IMR-90 (cell line): ENCODE measurements at regions not wholly inside any gene's neighbourhood (a gene's known extent, or its start where the extent isn't known, plus 50 kb on each side); places are given as distances from the start of the nearest gene placed in this dataset.

Experiments
- ATAC-seq: fragments of 200-7000 bp; cut with Tn5 transposase; 2 replicates; pipeline ENCODE4 v1.9.1; 2020; ENCODE audit warnings: low read depth, mild to moderate bottlenecking, moderate library complexity
- BruUV-seq: library from RNA; stranded (reverse); fragments of 400-500 nt; replicated peaks from 2 replicates; lab custom pipeline; 2021; lab: Mats Ljungman, UMichigan
- CTCF ChIA-PET: fragments of 300-600 bp; formaldehyde crosslinking; extraction: SDS; loops from one replicate; lab custom pipeline; 2021; ENCODE audit warnings: antibody characterized with exemption; lab: Yijun Ruan, JAX
- POLR2A ChIA-PET: fragments of 300-600 bp; sonication (Branson Sonifier 250); formaldehyde crosslinking; loops from one replicate; lab custom pipeline; 2022; ENCODE audit warnings: antibody characterized with exemption; ENCODE audit not compliant: unreplicated experiment; lab: Charles Lee
- DNase-seq: peaks from one replicate; pipeline ENCODE4 v3.0.0; 2013
- H2AFZ ChIP-seq: replicated peaks from 2 replicates; pipeline ENCODE3; 2013; ENCODE audit warnings: low read length, mild to moderate bottlenecking; ENCODE audit not compliant: poor library complexity
- H2AK5ac ChIP-seq: 2 replicates; pipeline ENCODE4 v1.6.1; 2013; ENCODE audit warnings: low read depth, low read length, inconsistent platforms
- H2AK9ac ChIP-seq: replicated peaks from 2 replicates; pipeline ENCODE3; 2013; ENCODE audit warnings: mild to moderate bottlenecking, low read depth, low read length, moderate library complexity; ENCODE audit not compliant: poor library complexity
- H2BK120ac ChIP-seq: 2 replicates; pipeline ENCODE4 v1.6.1; 2013; ENCODE audit warnings: low read depth, low read length, inconsistent platforms
- H2BK15ac ChIP-seq: 3 replicates; pipeline ENCODE4 v1.6.1; 2013; ENCODE audit warnings: low read depth, low read length, inconsistent platforms
- H2BK20ac ChIP-seq: 2 replicates; pipeline ENCODE4 v1.6.1; 2013; ENCODE audit warnings: low read depth, mild to moderate bottlenecking, inconsistent platforms, low read length, moderate library complexity
- H2BK5ac ChIP-seq: 2 replicates; pipeline ENCODE4 v1.6.1; 2013; ENCODE audit warnings: mild to moderate bottlenecking, low read depth, low read length, inconsistent platforms; ENCODE audit not compliant: poor library complexity, severe bottlenecking
- H3K14ac ChIP-seq: replicated peaks from 2 replicates; pipeline ENCODE4 v1.6.1; 2013; ENCODE audit warnings: low read depth, low read length, inconsistent platforms
- H3K18ac ChIP-seq: 2 replicates; pipeline ENCODE4 v1.6.1; 2013; ENCODE audit warnings: low read depth, low read length, control low read depth
- H3K23ac ChIP-seq: 2 replicates; pipeline ENCODE4 v1.6.1; 2013; ENCODE audit warnings: low read depth, low read length, inconsistent platforms
- H3K27ac ChIP-seq: 2 replicates; pipeline ENCODE4 v1.5.1; 2013; ENCODE audit warnings: mild to moderate bottlenecking, control low read depth, low read length; ENCODE audit not compliant: insufficient read depth
- H3K27me3 ChIP-seq: 2 replicates; pipeline ENCODE4 v1.6.1; 2013; ENCODE audit warnings: low read length; ENCODE audit not compliant: control insufficient read depth, insufficient read depth
- H3K36me3 ChIP-seq: 2 replicates; pipeline ENCODE4 v1.6.1; 2013; ENCODE audit warnings: low read length, mixed read lengths; ENCODE audit not compliant: control insufficient read depth, insufficient read depth
- H3K4ac ChIP-seq: 2 replicates; pipeline ENCODE4 v1.6.1; 2013; ENCODE audit warnings: low read depth, low read length, inconsistent platforms
- H3K4me1 ChIP-seq: 2 replicates; pipeline ENCODE4 v1.6.1; 2013; ENCODE audit warnings: low read length, mixed read lengths; ENCODE audit not compliant: control insufficient read depth, insufficient read depth
- H3K4me2 ChIP-seq: 2 replicates; pipeline ENCODE4 v1.6.1; 2013; ENCODE audit warnings: low read depth, mild to moderate bottlenecking, control low read depth, low read length, moderate library complexity
- H3K4me3 ChIP-seq: 2 replicates; pipeline ENCODE4 v1.5.1; 2013; ENCODE audit warnings: low read depth, mild to moderate bottlenecking, control low read depth, low read length, moderate library complexity; ENCODE audit not compliant: insufficient read depth
- H3K56ac ChIP-seq: 2 replicates; pipeline ENCODE4 v1.6.1; 2013; ENCODE audit warnings: low read length, inconsistent platforms; ENCODE audit not compliant: insufficient read depth; ENCODE audit errors: extremely low read depth
- H3K79me1 ChIP-seq, 2 experiments: 2 replicates each; pipeline ENCODE4 v1.6.1; 2013; ENCODE audit warnings: low read length in 2 of 2, inconsistent platforms in 1 of 2, low read depth in 1 of 2
- H3K9ac ChIP-seq: 2 replicates; pipeline ENCODE4 v1.6.1; 2013; ENCODE audit warnings: low read depth, low read length, control low read depth
- H3K9me1 ChIP-seq: 2 replicates; pipeline ENCODE4 v1.6.1; 2013; ENCODE audit warnings: low read length, inconsistent platforms; ENCODE audit not compliant: insufficient read depth
- H3K9me3 ChIP-seq: 2 replicates; pipeline ENCODE4 v1.6.1; 2013; ENCODE audit warnings: low read length; ENCODE audit not compliant: control insufficient read depth, insufficient read depth
- H4K20me1 ChIP-seq: 2 replicates; pipeline ENCODE4 v1.6.1; 2013; ENCODE audit warnings: low read length, inconsistent platforms; ENCODE audit not compliant: insufficient read depth
- H4K5ac ChIP-seq: 2 replicates; pipeline ENCODE4 v1.6.1; 2013; ENCODE audit warnings: mild to moderate bottlenecking, low read depth, low read length, control low read depth
- H4K8ac ChIP-seq, 2 experiments: 2 replicates each; pipeline ENCODE4 v1.6.1; 2013; ENCODE audit warnings: low read depth in 2 of 2, low read length in 2 of 2, control low read depth in 1 of 2, inconsistent platforms in 1 of 2
- H4K91ac ChIP-seq: 2 replicates; pipeline ENCODE4 v1.6.1; 2013; ENCODE audit warnings: low read depth, low read length, inconsistent platforms; ENCODE audit not compliant: insufficient read depth
- BHLHE40 ChIP-seq: fragments of 150-350 bp; IDR thresholded peaks from 2 replicates; pipeline ENCODE4 v1.6.1; 2016; ENCODE audit warnings: mild to moderate bottlenecking, low read depth, low read length
- CTCF ChIP-seq: conservative IDR thresholded peaks from 2 replicates; pipeline ENCODE4 v1.5.1; 2012; ENCODE audit warnings: mild to moderate bottlenecking, low read depth, low read length, improper control_type of control experiment
- ELK1 ChIP-seq: fragments of 150-350 bp; IDR thresholded peaks from 2 replicates; pipeline ENCODE4 v1.6.1; 2016; ENCODE audit warnings: low read depth, mild to moderate bottlenecking, low read length, moderate library complexity, borderline replicate concordance
- FOS ChIP-seq: fragments of 150-350 bp; IDR thresholded peaks from 2 replicates; pipeline ENCODE4 v1.6.1; 2016; ENCODE audit warnings: low read depth, low read length
- MAZ ChIP-seq: IDR thresholded peaks from 2 replicates; pipeline ENCODE4 v1.6.1; 2012; ENCODE audit warnings: low read depth, mild to moderate bottlenecking, low read length, improper control_type of control experiment, moderate library complexity, borderline replicate concordance
- MXI1 ChIP-seq: IDR thresholded peaks from 2 replicates; pipeline ENCODE4 v1.6.1; 2012; ENCODE audit warnings: low read depth, mild to moderate bottlenecking, low read length, moderate library complexity, borderline replicate concordance
- POLR2A ChIP-seq: IDR thresholded peaks from 2 replicates; pipeline ENCODE4 v1.6.1; 2012; ENCODE audit warnings: mild to moderate bottlenecking, low read depth, low read length
- RAD21 ChIP-seq: IDR thresholded peaks from 2 replicates; pipeline ENCODE4 v1.6.1; 2012; ENCODE audit warnings: low read length, improper control_type of control experiment
- RFX5 ChIP-seq: IDR thresholded peaks from 2 replicates; pipeline ENCODE4 v1.8.0; 2012; ENCODE audit warnings: low read depth, mild to moderate bottlenecking, low read length, moderate library complexity
- dilution Hi-C: fragments of 300-500 bp; cut with HindIII; formaldehyde crosslinking; loops from one replicate; pipeline ENCODE4 v1.14.3; 2018; ENCODE audit warnings: low sequenced_read_pairs; ENCODE audit not compliant: unreplicated experiment
- in situ Hi-C: fragments of 300-500 bp; cut with MboI; formaldehyde crosslinking; loops from 3 replicates; pipeline ENCODE4 v1.14.3; 2019; ENCODE audit warnings: low sequenced_read_pairs, inconsistent platforms, mixed read lengths
- intact Hi-C: fragments of 100-400 bp; cut with micrococcal nuclease; formaldehyde crosslinking; loops from 2 replicates; pipeline ENCODE4 v1.10.0; 2022

- no peak for DNase-seq
- no TSS peak for BruUV-seq
- TF ChIP-seq ELK1: no peak
- no peak for TF ChIP-seq RFX5
- no peak for TF ChIP-seq MAZ
- TF ChIP-seq FOS: no peak
- no peak for TF ChIP-seq BHLHE40
- TF ChIP-seq CTCF: no peak
- no peak for TF ChIP-seq POLR2A
- TF ChIP-seq RAD21: no peak
- TF ChIP-seq MXI1: no peak
- Histone ChIP-seq H3K23ac (no peak overlapping the region), H2AFZ (no peak overlapping the region), H4K20me1 (no peaks in the 10 kb centered on the region), H3K27ac (no peak overlapping the region), H2BK5ac (no peak overlapping the region), H2BK120ac (no peak overlapping the region), H3K27me3 (no peaks in the 10 kb centered on the region), H3K4ac (no peak overlapping the region), H4K91ac (no peak overlapping the region), H3K4me2 (no peak overlapping the region), H3K18ac (no peak overlapping the region), H2BK20ac (no peak overlapping the region), H3K14ac (no peak overlapping the region), H2BK15ac (no peak overlapping the region), H2AK9ac (no peak overlapping the region), H4K5ac (no peak overlapping the region), H3K56ac (no peak overlapping the region), H4K8ac (no peak overlapping the region), H3K4me3 (no peak overlapping the region), H3K9me3 (no peaks in the 10 kb centered on the region), H2AK5ac (no peak overlapping the region), H3K79me1 (no peaks in the 10 kb centered on the region), H3K9me1 (no peaks in the 10 kb centered on the region), H3K4me1 (0 out of 2 replicates have a peak, but pooled peaks cover 4% of the 10 kb centered on the region), H3K9ac (no peak overlapping the region), H3K36me3 (no peaks in the 10 kb centered on the region)
- intact Hi-C loops: no loop called here
- ATAC-seq: no peak
- dilution Hi-C loops: no loop called here
- ChIA-PET POLR2A (no interaction called here), CTCF (interaction anchor here (0.6 kb wide), 1 partner anchor 141 kb away, joined by 3 read pairs; no protein-coding TSS in a partner anchor)
- in situ Hi-C loops: no loop called here
Observed at GRCh38 chr12:115461401-115461800, 777.4 kb upstream of the TBX3 start.
